Neural crest cell (in vitro differentiated cells): ENCODE measurements at regions not wholly inside any gene's neighbourhood (a gene's known extent, or its start where the extent isn't known, plus 50 kb on each side); places are given as distances from the start of the nearest gene placed in this dataset.

ENCODE experiments used
- DNase-seq: peaks from one replicate; pipeline ENCODE4 v3.0.0; 2021; ENCODE audit warnings: low read depth, mixed read lengths, low spot score
- H3K27ac Mint-ChIP-seq: one replicate; pipeline ENCODE4 v1.8.0; 2021; ENCODE audit warnings: mild to moderate bottlenecking, mixed read lengths; ENCODE audit not compliant: unreplicated experiment
- H3K27me3 Mint-ChIP-seq: 2 replicates; pipeline ENCODE4 v1.8.0; 2021; ENCODE audit warnings: low read depth, mild to moderate bottlenecking, mixed read lengths
- H3K36me3 Mint-ChIP-seq: 2 replicates; pipeline ENCODE4 v1.8.0; 2021; ENCODE audit warnings: low read depth, mild to moderate bottlenecking, mixed read lengths
- H3K4me1 Mint-ChIP-seq: 2 replicates; pipeline ENCODE4 v1.8.0; 2021; ENCODE audit warnings: mixed read lengths
- H3K4me3 Mint-ChIP-seq: one replicate; pipeline ENCODE4 v1.8.0; 2021; ENCODE audit warnings: mild to moderate bottlenecking, mixed read lengths
- H3K9me3 Mint-ChIP-seq: 2 replicates; pipeline ENCODE4 v1.8.0; 2021; ENCODE audit warnings: mixed read lengths
- CTCF ChIP-seq: fragments of 200-600 bp; sonication (generic); conservative IDR thresholded peaks from 2 replicates; pipeline ENCODE4 v1.5.0; 2021; ENCODE audit warnings: antibody characterized with exemption, mild to moderate bottlenecking

GRCh38 chr2:211248841-211249240, 692.4 kb downstream of the CPS1 start:
- Mint-ChIP-seq H3K27me3 (no peaks in the 10 kb centered on the region), H3K4me1 (no peaks in the 10 kb centered on the region), H3K4me3 (no peak overlapping the region), H3K9me3 (no peaks in the 10 kb centered on the region), H3K27ac (no peak overlapping the region), H3K36me3 (no peaks in the 10 kb centered on the region)
- no peak for TF ChIP-seq CTCF
- no peak for DNase-seq

- no peak overlapping the region for H3K27ac Mint-ChIP-seq
- no peaks in the 10 kb centered on the region for H3K4me1 Mint-ChIP-seq
- no peaks in the 10 kb centered on the region for H3K36me3 Mint-ChIP-seq
- no peak overlapping the region for H3K4me3 Mint-ChIP-seq
- no peak for TF ChIP-seq CTCF
- peaks cover 2% of the 10 kb centered on the region for H3K9me3 Mint-ChIP-seq
- no peak for DNase-seq
- no peaks in the 10 kb centered on the region for H3K27me3 Mint-ChIP-seq
These were observed 694.6 kb downstream of the CPS1 start for GRCh38 chr2:211251016-211251415.

- no peaks in the 10 kb centered on the region for H3K27me3 Mint-ChIP-seq
- H3K27ac Mint-ChIP-seq: no peak overlapping the region
- no peak for TF ChIP-seq CTCF
- DNase-seq: no peak
- no peaks in the 10 kb centered on the region for H3K4me1 Mint-ChIP-seq
- H3K4me3 Mint-ChIP-seq: no peak overlapping the region
- no peaks in the 10 kb centered on the region for H3K36me3 Mint-ChIP-seq
- H3K9me3 Mint-ChIP-seq: peaks cover 7% of the 10 kb centered on the region
These were observed 702.4 kb downstream of the CPS1 start for GRCh38 chr2:211258646-211259335.

DNA sequence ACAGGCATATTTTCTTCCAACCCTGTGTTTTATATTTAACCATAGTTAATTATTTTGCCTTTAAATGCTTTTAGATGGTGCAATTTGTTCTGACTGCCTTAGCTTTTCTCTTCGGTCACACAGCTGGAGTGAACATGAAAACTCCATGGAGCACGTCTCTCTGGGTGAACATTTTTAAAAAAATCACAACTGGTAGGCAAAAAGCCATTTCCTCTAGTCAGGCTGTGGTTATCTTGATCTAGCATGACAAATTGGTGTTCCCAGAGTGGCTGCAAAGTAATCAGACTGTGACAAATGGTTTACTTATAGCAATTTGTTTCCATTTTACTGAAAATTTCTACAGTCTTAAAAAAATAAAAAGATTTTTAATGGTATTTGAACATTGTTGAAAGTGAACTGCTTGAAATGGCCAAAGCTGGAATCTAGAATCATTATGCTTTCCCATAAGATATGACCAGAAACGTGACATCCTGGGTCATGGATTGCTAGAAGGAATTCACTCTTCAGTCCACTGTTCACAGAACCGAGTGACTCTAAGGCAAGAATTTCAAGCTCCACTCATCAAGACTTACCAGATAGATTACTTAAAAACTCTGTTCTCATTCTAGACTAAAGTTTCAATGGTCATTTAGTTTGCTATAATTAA, 703.6 kb downstream of the CPS1 start:
- Mint-ChIP-seq H3K27me3 (no peaks in the 10 kb centered on the region), H3K27ac (no peak overlapping the region), H3K36me3 (no peaks in the 10 kb centered on the region), H3K9me3 (peaks cover 5% of the 10 kb centered on the region), H3K4me3 (no peak overlapping the region), H3K4me1 (no peaks in the 10 kb centered on the region)
- DNase-seq: no peak
- no peak for TF ChIP-seq CTCF

DNA sequence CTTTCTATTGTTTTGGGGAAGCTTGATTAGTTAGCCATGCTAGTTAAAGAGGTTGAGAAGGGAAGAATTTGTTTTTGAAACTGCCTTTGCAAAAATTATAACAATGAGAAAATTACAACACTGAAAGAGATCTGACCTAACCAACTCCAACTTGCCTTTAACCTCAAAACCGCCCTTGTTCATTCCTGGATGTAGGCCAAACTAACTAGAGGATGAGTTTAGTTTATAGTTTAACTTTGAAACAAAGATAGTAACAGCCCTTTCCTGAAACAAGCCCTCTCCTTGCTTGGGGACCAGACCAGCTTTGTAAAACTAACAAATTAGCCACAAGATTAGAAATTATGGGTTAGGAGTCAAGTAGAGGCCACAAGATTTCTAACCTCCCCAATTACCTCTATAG, 713.9 kb downstream of the CPS1 start:
- H3K27me3 Mint-ChIP-seq: no peaks in the 10 kb centered on the region
- H3K27ac Mint-ChIP-seq: no peak overlapping the region
- no peaks in the 10 kb centered on the region for H3K36me3 Mint-ChIP-seq
- peaks cover 10% of the 10 kb centered on the region for H3K9me3 Mint-ChIP-seq
- no peak for TF ChIP-seq CTCF
- H3K4me1 Mint-ChIP-seq: no peaks in the 10 kb centered on the region
- no peak for DNase-seq
- no peak overlapping the region for H3K4me3 Mint-ChIP-seq
